Left ventricle myocardium inferior (tissue), 1 donor: ENCODE measurements at regions not wholly inside any gene's neighbourhood (a gene's known extent, or its start where the extent isn't known, plus 50 kb on each side); places are given as distances from the start of the nearest gene placed in this dataset.

Experiments used
- DNase-seq: peaks from one replicate; pipeline ENCODE4 v3.0.0-alpha.2; 2020
- H3K27ac ChIP-seq: fragments of 200-600 bp; replicated peaks from 2 replicates; pipeline ENCODE4 v1.8.0; 2021
- H3K27me3 ChIP-seq: fragments of 200-600 bp; 2 replicates; pipeline ENCODE4 v1.8.0; 2021; ENCODE audit warnings: low read depth
- H3K36me3 ChIP-seq: fragments of 200-600 bp; 2 replicates; pipeline ENCODE4 v1.8.0; 2021
- H3K4me1 ChIP-seq: fragments of 200-600 bp; 2 replicates; pipeline ENCODE4 v1.8.0; 2021
- H3K4me3 ChIP-seq: fragments of 200-600 bp; 2 replicates; pipeline ENCODE4 v1.8.0; 2021; ENCODE audit warnings: mild to moderate bottlenecking, moderate library complexity
- H3K9me3 ChIP-seq: fragments of 200-600 bp; replicated peaks from 2 replicates; pipeline ENCODE4 v1.8.0; 2021
- intact Hi-C: fragments of 100-400 bp; cut with micrococcal nuclease; formaldehyde crosslinking; loops from one replicate; pipeline ENCODE4 v1.11.0; 2022
- TF ChIP-seq, protein P1 (sequence below): fragments of 200-600 bp; IDR thresholded peaks from 2 replicates; pipeline ENCODE4 v1.8.0; 2021; ENCODE audit warnings: antibody characterized with exemption, mild to moderate bottlenecking, borderline replicate concordance
- donor health status: DM: no; HTN: yes; CAD: no; lungs with severe emphysema.

DNA sequence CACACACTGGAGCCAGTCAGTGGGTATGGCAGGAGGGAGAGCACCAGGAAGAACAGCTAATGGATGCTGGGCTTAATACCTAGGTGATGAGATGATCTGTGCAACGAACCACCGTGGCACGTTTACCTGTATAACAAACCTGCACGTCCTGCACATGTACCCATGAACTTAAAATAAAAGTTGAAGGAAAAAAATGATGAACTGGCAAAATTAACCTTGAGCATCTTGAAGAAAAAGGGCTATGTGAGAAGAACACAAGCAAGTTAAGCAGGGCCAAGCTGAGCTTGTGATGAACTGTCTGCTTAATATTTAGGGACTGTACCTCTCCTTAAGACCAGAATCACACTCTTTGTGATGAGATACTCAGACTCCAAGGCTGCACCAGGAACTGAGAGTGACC is 70.0 kb downstream of the TTC6 start:
- Histone ChIP-seq H3K27me3 (no peaks in the 10 kb centered on the region), H3K4me3 (no peak overlapping the region), H3K4me1 (no peaks in the 10 kb centered on the region), H3K9me3 (peaks cover 35% of the 10 kb centered on the region), H3K27ac (no peak overlapping the region), H3K36me3 (no peaks in the 10 kb centered on the region)
- DNase-seq, result no peak
- TF ChIP-seq, protein P1, sequence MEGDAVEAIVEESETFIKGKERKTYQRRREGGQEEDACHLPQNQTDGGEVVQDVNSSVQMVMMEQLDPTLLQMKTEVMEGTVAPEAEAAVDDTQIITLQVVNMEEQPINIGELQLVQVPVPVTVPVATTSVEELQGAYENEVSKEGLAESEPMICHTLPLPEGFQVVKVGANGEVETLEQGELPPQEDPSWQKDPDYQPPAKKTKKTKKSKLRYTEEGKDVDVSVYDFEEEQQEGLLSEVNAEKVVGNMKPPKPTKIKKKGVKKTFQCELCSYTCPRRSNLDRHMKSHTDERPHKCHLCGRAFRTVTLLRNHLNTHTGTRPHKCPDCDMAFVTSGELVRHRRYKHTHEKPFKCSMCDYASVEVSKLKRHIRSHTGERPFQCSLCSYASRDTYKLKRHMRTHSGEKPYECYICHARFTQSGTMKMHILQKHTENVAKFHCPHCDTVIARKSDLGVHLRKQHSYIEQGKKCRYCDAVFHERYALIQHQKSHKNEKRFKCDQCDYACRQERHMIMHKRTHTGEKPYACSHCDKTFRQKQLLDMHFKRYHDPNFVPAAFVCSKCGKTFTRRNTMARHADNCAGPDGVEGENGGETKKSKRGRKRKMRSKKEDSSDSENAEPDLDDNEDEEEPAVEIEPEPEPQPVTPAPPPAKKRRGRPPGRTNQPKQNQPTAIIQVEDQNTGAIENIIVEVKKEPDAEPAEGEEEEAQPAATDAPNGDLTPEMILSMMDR, result no peak
- intact Hi-C loops, result no loop called here

DNA sequence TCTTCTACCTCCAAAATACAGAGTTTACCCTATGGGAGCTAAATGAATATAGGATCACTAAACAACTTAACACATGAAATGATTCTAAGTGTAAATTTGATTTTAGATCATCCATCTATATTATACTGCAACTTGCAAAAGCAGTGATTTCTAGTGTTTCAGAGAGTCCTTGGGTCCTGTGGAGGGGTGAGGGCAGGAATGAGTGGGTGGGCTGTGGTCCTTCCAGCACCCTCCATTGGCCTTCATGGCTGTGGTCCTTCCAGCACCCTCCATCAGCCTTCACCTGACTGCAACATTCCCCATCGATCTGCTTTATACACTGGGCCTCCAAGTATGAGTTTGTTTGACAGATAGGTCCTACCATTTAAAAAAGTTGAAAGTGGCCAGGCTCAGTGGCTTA is 70.5 kb downstream of the TTC6 start:
- H3K27ac ChIP-seq, result no peak overlapping the region
- peaks cover 30% of the 10 kb centered on the region for H3K9me3 ChIP-seq
- no peak for DNase-seq
- TF ChIP-seq, protein P1, result no peak
- intact Hi-C loops, result no loop called here
- H3K27me3 ChIP-seq, result no peaks in the 10 kb centered on the region
- H3K36me3 ChIP-seq, result no peaks in the 10 kb centered on the region
- H3K4me1 ChIP-seq, result no peaks in the 10 kb centered on the region
- H3K4me3 ChIP-seq, result no peak overlapping the region

DNA sequence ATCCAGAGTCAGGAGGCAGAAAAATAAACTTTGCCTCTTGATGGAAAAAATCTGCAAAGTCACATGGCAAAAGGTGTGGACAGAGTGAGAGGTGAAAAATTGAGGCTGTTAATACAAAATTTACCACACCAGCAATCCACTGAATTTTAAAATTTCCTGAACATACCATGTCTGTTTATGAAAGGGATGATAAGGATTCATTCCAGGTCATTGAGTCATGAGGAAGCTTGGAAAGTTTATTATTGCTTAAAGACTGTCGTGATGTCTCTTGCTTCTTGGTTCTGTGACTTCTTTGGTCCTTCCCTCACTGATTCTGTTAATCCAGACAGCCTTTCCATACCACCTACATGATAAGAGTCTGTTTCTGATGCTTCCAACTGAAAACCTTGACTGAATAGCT is 73.2 kb downstream of the TTC6 start:
- Histone ChIP-seq H3K36me3 (no peaks in the 10 kb centered on the region), H3K4me3 (no peak overlapping the region), H3K27ac (no peak overlapping the region), H3K27me3 (no peaks in the 10 kb centered on the region), H3K9me3 (peaks cover 7% of the 10 kb centered on the region), H3K4me1 (no peaks in the 10 kb centered on the region)
- DNase-seq, result no peak
- TF ChIP-seq, protein P1, result no peak
- intact Hi-C loops, result no loop called here

DNA sequence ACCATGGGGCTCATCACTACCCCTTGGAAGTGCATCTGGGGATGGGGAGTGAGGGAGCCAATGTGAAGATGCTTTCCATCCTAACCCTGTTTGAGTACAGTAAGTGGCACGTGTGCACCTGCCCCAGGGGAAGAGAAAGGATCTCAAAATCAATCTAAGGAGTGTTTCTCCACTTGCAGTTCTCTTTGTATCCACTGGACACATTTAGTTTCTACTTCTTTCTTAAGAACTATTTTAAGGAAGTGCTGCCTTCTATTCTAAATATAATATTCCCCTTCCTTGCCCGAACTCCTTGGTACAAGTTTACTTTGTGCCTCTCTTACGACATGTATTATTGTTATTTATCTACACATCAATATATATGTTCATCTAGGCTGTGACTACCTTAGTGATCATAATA is 73.8 kb downstream of the TTC6 start:
- Histone ChIP-seq H3K27me3 (no peaks in the 10 kb centered on the region), H3K36me3 (no peaks in the 10 kb centered on the region), H3K9me3 (peaks cover 3% of the 10 kb centered on the region), H3K27ac (no peak overlapping the region), H3K4me3 (no peak overlapping the region), H3K4me1 (no peaks in the 10 kb centered on the region)
- intact Hi-C loops, result no loop called here
- TF ChIP-seq, protein P1, result no peak
- no peak for DNase-seq

DNA sequence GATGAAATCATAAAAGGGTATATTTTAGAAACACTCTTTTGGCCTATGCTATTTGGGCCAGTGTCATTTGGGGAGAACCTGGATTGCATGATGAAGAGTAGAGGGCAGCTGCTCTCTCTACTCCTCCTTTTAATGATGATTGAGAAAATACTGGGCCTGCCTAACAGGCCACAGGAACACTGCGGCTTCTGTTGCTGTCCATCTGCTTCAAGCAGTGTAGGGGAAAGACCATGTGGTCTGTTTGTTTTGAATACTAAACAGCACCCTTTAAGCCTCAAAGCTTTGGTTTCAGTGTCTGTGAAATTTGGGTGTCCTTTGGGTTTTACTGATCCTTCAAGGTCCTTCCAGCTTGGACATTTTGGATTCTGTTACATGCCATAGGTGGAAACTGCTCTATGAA is 78.0 kb downstream of the TTC6 start:
- Histone ChIP-seq H3K27ac (no peak overlapping the region), H3K9me3 (no peaks in the 10 kb centered on the region), H3K36me3 (no peaks in the 10 kb centered on the region), H3K27me3 (no peaks in the 10 kb centered on the region), H3K4me1 (no peaks in the 10 kb centered on the region), H3K4me3 (no peak overlapping the region)
- intact Hi-C loops, result no loop called here
- TF ChIP-seq, protein P1, result no peak
- DNase-seq, result no peak

DNA sequence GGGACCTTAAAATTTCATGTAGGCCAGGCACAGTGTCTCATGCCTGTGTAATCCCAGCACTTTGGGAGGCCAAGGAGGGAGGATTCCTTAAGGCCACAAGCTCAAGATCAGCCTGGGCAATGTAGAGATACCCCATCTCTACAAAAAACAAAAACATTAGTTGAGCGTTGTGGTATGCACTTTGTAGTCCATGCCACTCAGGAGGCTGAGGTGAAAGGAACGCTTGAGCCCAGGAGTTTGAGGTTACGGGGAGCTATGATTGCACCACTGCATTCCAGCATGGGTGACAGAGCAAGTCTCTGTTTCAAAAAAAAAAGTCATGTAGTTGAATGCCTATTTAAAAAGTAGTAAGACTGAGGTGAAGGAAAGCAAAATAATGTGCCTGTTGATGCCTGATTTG is 83.5 kb downstream of the TTC6 start:
- TF ChIP-seq, protein P1, result no peak
- no peaks in the 10 kb centered on the region for H3K27me3 ChIP-seq
- H3K4me1 ChIP-seq, result no peaks in the 10 kb centered on the region
- no peak for DNase-seq
- no peaks in the 10 kb centered on the region for H3K36me3 ChIP-seq
- intact Hi-C loops, result no loop called here
- no peak overlapping the region for H3K27ac ChIP-seq
- no peak overlapping the region for H3K4me3 ChIP-seq
- H3K9me3 ChIP-seq, result no peaks in the 10 kb centered on the region
